ENCODE measurements at regions not wholly inside any gene's neighbourhood (a gene's known extent, or its start where the extent isn't known, plus 50 kb on each side); places are given as distances from the start of the nearest gene placed in this dataset.

GRCh38 chr6:95135182-95135581 is 442.2 kb upstream of the MANEA start:
- no peak overlapping the region for H3K4me2 ChIP-seq
- no peaks in the 10 kb centered on the region for H3K27me3 ChIP-seq (ENCODE audit: insufficient read depth)
- no peak overlapping the region for H3K4me3 ChIP-seq
- H3K4me1 Mint-ChIP-seq, result no peaks in the 10 kb centered on the region
- H3K36me3 Mint-ChIP-seq (ENCODE audit: low read depth), result no peaks in the 10 kb centered on the region
- no peaks in the 10 kb centered on the region for H4K20me1 ChIP-seq (replicated peaks; ENCODE audit: insufficient read depth)
- H3K9me2 ChIP-seq (ENCODE audit: insufficient read depth), result no peaks in the 10 kb centered on the region
- H3K9me3 Mint-ChIP-seq, result no peaks in the 10 kb centered on the region
- no peak for TF ChIP-seq ZNF331 (CRISPR knock-in tag; IDR thresholded peaks at IDR 0.05; ENCODE audit: low read depth)
- TF ChIP-seq EZH2phosphoT487 (IDR thresholded peaks at IDR 0.05; ENCODE audit: unreplicated experiment), result no peak
- TF ChIP-seq ZNF462 (CRISPR knock-in tag; IDR thresholded peaks at IDR 0.05), result no peak
- TF ChIP-seq CREB1 (CRISPR knock-in tag; IDR thresholded peaks at IDR 0.05; ENCODE audit: low read depth), result no peak
- no peak for TF ChIP-seq ZNF114 (CRISPR knock-in tag; IDR thresholded peaks at IDR 0.05)
- no peak for TF ChIP-seq STAT1 (IDR thresholded peaks at IDR 0.05; ENCODE audit: unreplicated experiment)
- TF ChIP-seq JUNB (IDR thresholded peaks at IDR 0.05; ENCODE audit: unreplicated experiment), result no peak
- no peak for TF ChIP-seq POLR2AphosphoS5 (IDR thresholded peaks at IDR 0.05; ENCODE audit: low read depth)
- TF ChIP-seq REST (IDR thresholded peaks at IDR 0.05; ENCODE audit: unreplicated experiment), result no peak
- no peak for TF ChIP-seq NANOG (IDR thresholded peaks at IDR 0.05; ENCODE audit: borderline replicate concordance)
- TF ChIP-seq EZH2 (IDR thresholded peaks at IDR 0.05; ENCODE audit: low read depth, unreplicated experiment), result no peak
- no peak for TF ChIP-seq ETS1 (IDR thresholded peaks at IDR 0.05)
- TF ChIP-seq CTCF (conservative IDR thresholded peaks at IDR 0.05; ENCODE audit: low read depth in 2 of 2), result no peak
- H2AFZ ChIP-seq, result no peak overlapping the region
- no peaks in the 10 kb centered on the region for H3K79me2 ChIP-seq (replicated peaks; ENCODE audit: insufficient read depth)
- H3K4me3 Mint-ChIP-seq, result no peak overlapping the region
- H3K27me3 Mint-ChIP-seq (ENCODE audit: insufficient read depth, low read depth, poor library complexity), result no peaks in the 10 kb centered on the region
- ATAC-seq (no peak), DNase-seq (ENCODE audit: low spot score) (no peak)
- no peaks in the 10 kb centered on the region for H3K4me1 ChIP-seq (ENCODE audit: insufficient read depth)
- no peaks in the 10 kb centered on the region for H3F3A ChIP-seq (replicated peaks; ENCODE audit: low read depth)
- H3K27ac ChIP-seq (ENCODE audit: low read depth), result no peak overlapping the region
- H3K27ac Mint-ChIP-seq, result no peak overlapping the region
- H3K36me3 ChIP-seq (ENCODE audit: insufficient read depth), result no peaks in the 10 kb centered on the region

Measured in GM23338 (cell line).